GM12891 (cell line): ENCODE measurements at regions not wholly inside any gene's neighbourhood (a gene's known extent, or its start where the extent isn't known, plus 50 kb on each side); places are given as distances from the start of the nearest gene placed in this dataset.

ENCODE experiments used
- POLR2A ChIP-seq: IDR thresholded peaks from 2 replicates; pipeline ENCODE4 v1.6.1; 2011; ENCODE audit warnings: low read depth, low read length, control low read depth
- POLR2AphosphoS5 ChIP-seq: IDR thresholded peaks from 2 replicates; pipeline ENCODE4 v1.6.1; 2011; ENCODE audit warnings: low read depth, low read length, control low read depth
- TAF1 ChIP-seq: IDR thresholded peaks from 2 replicates; pipeline ENCODE4 v1.6.1; 2011; ENCODE audit warnings: low read depth, low read length, control low read depth

DNA sequence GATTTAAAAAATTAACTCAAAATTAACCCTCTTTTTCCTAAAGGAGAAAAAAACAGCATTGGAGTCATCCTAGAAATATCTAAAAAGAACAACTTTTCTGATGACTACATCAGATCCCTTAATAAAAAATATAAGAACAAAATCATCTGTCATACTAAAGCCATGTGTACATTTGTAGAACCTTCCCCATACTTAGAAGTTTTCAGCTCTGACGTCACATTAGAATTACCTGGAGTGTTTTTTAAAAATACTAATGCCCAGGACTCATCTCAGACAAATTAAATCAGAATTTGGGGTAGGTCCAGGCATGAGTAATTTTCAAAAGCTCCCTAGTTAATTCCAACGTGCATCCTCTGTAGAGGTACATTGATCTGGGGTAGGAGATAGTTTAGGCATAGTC, 598.0 kb downstream of the DSC3 start:
- no peak for TF ChIP-seq POLR2A
- TF ChIP-seq POLR2AphosphoS5 = no peak
- no peak for TF ChIP-seq TAF1
